Superior temporal gyrus (tissue), 1 donor: ENCODE measurements at regions not wholly inside any gene's neighbourhood (a gene's known extent, or its start where the extent isn't known, plus 50 kb on each side); places are given as distances from the start of the nearest gene placed in this dataset.

ENCODE experiments used
- DNase-seq: peaks from one replicate; pipeline ENCODE4 v3.0.0-alpha.2; 2016; ENCODE audit errors: extremely low spot score

DNA sequence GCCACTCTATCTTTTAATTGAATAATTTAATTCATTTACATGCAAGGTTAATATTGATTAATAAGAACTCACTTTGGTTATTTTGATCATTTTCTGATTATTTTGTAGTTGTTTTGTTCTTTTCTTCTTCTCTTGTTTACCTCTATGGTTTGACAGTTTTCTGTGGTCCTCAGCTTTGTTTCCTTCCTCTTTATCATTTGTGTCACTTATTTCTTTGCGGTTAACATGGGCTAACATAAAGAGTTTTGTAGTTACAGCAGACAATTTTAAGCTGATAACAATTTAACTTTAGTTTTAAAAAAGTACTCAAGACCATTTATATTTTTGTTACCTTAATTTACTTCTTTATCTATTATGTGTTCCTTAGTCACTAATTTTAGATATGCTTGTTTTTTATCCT is 1032.8 kb upstream of the RAG2 start:
- DNase-seq: no peak

DNA sequence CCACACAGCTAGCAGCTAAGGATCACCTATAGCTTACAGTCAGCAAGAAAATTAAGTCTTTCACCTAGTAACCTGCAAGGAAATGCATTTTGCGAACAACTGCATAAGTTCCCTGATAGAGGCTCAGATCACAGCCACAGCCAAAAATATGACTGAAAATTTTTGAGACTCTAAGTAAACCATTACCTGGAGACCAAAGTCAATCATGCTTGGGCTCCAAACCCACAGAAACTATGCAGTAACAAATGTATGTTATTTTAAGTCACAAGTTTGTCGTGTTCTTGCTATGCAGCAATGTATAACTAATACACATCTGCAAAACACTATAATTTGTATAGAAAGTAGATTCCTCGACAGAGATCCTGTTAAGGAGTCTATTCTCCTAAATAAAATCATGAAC is 1025.7 kb upstream of the RAG2 start:
- no peak for DNase-seq

DNA sequence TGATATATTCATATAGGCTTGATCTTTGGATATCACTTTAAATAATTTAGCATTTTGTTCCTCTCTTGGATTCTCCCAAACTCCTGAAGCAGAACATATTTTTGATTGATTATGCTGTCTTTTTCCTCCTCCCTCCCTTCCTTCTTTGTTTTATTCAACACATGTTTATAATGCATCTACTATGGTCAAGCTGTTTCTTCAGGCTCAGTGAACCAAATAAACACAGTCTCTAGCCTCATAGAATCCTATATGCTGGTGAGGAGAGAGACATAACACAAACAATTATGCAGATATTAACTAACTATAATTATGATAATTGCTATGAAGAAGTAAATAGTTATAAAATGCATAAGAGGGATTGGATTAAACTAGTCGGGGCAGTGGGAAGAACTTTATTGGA is 1023.6 kb upstream of the RAG2 start:
- DNase-seq: no peak

DNA sequence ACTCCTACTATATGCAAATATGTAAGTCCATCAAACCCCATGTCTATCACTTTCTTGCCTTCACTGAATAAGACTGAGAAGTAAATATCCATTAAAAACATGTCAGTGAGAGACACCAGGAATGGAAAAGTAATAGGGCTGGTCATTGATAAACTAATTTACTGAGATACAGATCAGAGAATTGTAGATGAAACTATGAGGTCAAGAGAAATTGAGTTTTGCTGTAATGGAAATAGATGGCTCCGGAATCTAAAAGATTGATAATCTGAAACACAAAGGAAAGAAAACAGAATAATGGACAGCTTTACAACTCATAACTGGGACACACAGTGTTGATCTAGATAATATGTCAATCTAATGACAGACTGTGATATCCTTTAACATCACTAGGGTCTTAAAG is 1018.3 kb upstream of the RAG2 start:
- DNase-seq: no peak

DNA sequence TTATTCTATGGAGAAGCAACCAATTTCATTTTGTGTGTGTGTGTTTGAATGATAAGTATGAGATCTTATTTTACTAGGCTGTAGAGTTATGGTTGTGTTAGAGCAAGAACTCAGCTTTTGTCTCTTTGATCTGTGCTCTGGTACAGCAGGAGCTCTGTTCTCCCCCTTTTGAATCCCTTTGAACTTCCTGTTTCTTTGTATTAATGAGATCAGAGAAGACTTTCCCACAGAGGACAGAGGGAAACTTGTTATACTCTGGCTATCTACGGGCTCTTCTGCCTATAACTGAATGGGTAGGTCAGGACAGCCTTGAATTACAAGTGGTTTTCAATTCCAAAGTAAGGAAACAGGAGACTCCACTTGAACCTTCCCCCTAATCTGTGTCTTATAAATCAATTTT is 1015.0 kb upstream of the RAG2 start:
- no peak for DNase-seq

DNA sequence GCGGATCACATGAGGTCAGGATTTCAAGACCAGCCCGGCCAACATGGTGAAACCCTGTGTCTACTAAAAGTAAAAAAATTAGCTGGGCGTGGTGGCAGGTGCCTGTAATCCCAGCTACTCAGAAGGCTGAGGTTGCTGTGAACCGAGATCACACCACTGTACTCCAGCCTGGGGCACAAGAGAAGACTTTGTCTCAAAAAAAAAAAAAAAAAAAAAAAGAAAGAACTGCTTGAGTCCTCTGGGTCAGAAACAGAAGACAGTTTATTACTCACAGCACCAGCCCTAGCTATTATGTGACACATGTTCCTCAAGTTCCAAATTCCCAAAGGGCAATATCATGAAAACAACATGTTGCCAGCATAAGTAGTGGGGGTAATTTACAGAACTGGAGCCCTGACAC is 1014.1 kb upstream of the RAG2 start:
- no peak for DNase-seq

DNA sequence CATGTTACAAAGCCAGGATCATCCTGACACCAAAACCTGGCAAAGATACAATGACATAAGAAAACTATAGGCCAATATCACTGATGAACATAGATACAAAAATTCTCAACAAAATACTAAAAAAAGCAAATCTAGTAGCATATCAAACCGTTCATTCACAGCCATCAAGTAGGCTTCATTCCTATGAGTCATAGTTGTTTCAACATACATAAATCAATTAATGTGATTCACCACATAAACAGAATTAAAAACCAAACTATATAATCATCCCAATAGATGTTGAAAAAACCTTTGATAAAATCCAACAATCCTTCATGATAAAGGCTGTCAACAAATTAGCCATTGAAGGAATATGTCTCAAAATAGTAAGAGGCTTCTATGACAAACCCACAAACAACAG is 1007.2 kb upstream of the RAG2 start:
- no peak for DNase-seq

DNA sequence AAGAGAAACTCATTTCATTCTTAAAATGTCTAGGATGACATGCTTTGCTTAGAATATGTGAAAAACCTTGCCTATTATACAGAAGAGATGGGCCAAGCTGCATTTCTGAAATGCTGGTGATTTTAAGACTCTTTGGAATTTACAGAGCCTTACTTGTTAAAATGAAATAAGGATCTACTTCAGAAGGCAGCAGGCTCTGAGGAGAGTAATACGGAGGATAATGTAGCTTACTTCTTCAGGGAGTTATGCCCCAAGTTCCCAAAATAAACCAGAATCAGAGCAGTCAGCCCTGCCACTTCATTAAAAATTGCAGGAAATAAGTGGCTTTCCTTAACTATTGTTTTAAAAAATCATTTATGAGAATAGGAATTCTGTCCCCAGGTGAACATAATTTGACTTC is 1000.3 kb upstream of the RAG2 start:
- no peak for DNase-seq

DNA sequence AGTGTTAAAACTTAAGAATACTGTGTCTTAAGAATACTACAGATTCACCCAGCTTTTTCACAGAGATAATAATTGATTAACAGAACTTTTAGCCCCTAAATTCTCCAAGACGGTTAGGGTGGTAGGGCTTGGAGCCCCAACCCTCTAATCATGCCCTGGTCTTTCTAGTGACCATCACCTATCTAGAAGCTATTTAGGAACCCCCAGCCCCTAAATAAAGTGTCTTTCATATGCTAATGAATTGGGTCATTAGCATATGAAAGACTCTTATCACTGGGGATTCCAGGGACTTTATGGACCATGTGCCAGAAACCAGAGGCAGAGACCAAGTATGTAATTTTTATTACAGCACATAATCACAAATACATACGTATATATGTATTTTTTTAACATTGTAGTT is 999.7 kb upstream of the RAG2 start:
- DNase-seq: no peak

DNA sequence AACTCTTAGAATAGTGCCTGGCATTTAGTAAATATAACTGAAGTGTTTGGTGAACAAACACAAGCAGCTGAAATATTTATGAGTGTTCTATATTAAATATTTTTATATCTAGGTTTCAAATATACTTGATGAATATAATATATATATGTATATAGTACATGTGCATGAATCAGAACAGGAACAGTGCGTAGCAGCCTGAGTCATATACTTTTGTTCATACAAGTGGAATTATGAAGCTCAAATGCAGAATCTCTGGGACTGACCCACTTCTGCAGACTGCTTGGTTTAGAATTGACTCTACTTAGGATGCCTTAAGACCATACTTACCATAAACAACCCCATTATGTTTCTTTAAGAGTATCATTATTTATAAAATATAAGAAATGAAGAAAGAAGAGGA is 997.8 kb upstream of the RAG2 start:
- no peak for DNase-seq

DNA sequence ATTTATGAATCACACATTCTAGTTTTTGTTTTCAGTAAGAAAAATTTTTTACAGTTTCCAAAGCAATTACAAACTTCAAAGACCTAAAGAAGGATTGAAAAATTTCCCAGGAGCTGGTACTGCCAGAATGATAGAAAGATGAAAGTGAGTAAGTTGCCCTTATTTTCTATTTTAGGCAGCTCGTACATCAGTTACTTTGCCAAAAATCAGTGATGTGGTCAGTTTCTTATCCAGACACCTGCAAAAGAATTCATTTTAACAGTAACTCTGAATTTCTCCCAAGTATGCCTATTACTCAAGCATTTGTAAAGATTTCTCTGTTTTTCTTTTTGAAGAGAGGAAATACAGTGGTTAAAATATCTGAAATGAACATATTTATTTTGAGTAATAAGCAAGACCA is 976.3 kb upstream of the RAG2 start:
- no peak for DNase-seq

DNA sequence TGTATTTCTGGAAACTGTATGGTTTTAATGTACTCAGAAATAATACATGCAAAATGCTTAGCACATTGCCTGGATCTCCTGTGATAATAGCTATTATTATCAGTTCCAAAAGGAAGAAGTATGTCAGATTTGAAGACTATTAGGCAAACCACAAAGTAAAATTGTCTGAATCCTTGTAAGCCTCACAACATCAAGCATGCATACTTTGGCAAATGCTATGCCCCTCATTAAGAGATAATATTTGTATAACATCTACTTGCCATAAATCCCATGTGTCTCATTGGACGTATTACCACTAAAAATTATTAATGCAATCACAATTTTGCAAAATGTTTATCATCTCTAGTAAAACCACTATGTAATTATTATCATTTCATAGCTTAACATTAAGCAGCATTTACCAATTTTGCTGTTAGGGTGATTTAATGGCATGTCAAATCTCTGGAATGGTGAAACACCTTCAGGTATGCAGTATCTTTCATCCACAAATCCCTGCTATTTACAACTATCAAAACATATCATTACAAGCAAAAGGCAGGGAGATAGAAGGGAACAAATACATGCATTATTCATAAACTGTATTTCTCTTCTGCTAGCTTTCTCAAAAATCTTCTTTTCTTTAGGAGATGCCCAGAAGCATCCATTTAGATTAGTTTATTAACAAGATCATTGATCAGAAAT is 974.6 kb upstream of the RAG2 start:
- DNase-seq: no peak

DNA sequence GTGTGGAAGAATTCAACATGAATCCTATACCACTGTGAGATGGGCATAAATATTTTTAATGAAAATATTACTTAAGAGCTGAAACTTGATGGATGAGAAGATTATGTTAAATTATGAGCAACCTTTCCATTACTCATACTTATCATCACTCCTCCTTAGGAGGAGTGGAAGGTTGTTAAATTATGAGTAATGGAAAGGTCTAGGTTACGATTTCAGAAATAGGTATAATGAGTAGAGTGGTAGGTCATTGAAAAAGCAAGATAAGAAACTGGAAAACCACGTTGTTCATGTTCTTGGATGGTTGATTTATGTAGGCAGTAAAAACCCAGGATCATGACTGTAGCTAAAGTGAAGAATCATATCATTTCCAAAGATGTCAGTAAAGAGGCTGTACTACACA is 973.2 kb upstream of the RAG2 start:
- DNase-seq: no peak

DNA sequence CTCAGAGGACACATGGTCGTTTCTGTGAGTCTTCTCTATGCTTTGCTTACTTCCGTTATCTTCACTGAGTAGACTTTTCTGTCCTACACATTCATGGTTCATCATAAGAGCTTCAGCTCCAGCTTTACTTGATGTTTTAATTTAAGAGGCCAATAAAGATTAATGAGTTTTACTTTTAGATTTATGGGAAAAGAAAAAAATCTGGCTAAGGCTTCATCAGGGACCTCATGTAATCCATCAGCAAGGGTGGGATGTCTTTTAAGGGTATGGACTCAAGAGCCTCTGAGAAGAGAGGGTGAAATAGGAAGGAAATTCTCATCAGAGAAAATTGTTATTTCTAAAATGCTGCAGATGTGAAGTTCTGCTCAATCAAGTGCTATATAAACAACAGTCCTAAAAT is 963.0 kb upstream of the RAG2 start:
- no peak for DNase-seq

DNA sequence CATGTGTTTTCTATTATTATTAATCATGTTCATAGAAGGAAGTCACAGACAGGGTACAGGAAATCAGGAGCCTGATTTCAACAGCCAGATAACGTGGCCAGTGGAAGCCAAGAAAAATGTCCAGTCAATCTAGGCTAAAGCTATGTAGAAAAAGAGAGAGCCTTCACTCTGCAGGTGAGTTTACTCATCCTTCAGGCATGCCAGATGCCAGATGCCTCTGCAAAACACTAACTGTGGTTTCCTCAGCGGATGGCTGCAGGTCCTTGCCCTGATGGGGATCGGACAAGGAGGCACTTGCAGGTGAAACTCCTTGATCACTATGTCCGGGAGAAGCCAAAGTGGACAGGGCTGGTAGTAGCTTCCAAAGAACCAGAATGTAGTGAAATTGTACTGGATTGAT is 962.3 kb upstream of the RAG2 start:
- DNase-seq: no peak

DNA sequence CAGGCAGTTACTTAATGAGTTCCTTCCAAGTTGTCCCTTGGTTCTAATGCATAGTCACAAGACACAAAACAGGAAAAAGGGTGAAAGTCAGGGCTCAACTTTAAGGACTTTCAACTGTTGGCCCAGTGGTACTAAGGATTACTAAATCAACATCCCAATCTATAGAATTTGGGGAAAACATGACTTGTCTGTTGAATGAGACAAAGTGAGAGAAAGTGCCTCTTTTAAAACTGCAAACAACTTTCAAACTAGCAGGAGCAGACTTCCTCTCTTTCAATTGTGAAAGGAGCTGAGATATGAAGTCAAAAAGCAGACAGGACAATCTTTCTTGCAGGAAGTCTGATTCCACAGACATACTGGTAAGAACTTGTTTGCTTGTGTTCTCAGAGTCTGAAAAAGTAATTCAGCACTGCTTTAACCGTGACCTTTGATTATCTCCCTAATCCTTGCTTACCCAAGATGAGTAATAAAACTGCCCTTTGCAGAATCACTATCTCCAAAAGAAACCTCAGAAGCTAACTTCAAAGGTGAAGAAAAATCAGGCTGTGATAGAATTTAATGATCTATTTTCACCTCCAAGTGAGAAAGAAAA is 960.7 kb upstream of the RAG2 start:
- DNase-seq: no peak

DNA sequence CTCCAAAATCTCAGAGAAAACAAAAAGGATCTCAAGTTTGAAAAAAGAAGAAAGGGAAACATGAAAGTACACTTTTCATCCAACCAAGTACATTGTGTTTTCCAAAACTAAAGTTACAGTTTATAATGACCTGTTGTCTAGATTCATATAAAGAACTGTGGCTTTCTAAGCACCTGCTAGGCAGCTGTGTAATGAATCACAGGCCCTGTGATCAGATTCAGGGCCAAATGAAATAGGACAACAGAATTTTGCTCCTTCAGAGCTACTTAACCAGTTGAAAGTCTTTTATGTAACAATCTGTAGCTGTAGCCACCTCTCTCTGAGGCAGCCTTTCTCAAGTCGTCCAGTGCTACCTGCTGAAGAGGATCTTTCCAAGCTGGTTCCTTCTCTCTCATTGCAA is 960.0 kb upstream of the RAG2 start:
- DNase-seq: no peak

DNA sequence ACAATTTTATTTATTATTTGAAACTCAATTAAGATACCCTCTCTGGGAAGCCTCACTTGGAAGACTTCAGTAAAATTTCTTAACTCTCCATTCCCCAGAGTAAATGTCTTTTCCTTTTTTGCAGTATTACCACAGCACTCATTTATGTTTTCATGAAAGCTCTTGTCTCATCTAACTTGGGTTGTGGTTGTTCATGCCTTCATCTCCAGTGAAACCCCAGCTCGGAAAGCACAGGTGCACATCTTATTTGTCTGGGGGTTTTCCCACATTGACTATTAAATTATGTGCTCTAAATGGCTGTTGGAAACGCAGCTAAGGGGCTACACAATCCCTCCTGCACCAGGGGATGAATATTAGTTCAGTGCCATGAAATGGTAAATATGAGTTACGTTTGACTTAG is 954.2 kb upstream of the RAG2 start:
- DNase-seq: no peak

DNA sequence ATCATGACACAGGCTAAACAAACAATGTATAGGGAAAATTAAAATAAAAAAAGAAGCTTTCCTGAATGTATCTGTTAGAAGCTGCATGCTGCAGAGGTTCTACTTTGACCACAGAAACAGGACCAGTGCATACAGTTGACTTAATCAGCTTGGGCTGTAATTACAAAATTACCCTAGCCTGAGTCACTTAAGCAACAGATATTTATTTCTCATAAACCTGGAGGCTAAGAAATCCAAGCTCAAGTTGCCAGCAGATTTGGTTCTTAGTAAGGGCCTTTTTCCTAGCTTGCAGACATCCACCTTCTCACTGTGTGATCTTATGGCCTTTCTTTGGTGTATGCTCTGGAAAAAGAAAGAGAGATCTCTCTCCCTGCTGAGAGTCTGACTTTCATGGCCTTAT is 946.5 kb upstream of the RAG2 start:
- DNase-seq: no peak

DNA sequence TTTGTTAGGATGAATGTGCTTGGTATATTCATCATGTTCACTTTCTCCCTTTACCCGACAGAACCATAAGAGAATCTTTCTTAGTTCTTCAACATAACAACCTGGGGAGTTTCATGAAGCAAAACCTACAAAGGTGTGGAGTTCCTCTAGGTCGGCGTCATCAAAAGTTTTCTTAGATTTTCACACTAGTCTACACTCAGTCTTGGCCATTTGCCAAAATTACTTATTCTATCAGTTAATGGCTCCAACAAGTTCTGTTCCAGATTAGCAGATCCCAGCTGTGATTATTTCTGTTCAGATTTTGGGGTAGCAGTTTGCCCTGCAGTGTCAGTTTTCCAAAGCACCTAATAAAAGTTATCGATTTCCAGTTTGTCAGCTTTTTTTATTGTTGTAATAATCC is 935.8 kb upstream of the RAG2 start:
- no peak for DNase-seq

DNA sequence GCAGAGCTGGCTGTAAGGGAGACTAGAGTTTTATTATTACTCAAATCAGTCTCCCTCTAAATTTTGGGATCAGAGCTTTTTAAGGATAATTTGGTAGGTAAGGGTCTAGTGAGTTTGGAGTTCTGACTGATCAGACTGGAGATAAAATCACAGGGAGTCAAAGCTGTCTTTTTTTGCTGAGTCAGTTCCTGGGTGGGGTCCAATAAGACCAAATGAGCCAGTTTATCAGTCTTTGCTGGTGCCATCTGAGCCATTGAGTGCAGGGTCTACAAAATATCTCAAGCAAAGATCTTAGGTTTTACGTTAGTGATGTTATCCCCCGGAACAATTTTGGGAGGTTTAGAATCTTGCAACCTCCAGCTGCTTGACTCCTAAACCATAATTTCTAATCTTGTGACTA is 935.1 kb upstream of the RAG2 start:
- no peak for DNase-seq

DNA sequence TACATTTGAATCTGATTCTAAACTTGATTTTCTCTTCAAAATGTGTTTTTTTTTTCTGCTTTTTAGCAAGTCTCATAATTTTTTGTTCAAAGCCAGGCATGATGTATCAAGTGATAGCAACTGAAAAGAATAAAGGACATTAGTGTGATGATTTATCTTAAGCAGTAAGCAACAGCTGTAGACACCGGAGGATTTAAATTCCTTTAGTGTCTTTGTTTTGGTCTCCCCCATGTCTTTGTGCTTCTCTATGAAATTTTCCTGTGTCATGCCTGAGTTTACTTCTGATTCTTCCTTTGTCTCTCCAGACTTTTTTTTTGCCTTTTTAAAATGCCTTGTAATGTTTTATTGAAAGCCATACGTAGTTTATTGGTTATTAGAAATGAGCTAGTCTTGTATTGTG is 934.2 kb upstream of the RAG2 start:
- DNase-seq: no peak

DNA sequence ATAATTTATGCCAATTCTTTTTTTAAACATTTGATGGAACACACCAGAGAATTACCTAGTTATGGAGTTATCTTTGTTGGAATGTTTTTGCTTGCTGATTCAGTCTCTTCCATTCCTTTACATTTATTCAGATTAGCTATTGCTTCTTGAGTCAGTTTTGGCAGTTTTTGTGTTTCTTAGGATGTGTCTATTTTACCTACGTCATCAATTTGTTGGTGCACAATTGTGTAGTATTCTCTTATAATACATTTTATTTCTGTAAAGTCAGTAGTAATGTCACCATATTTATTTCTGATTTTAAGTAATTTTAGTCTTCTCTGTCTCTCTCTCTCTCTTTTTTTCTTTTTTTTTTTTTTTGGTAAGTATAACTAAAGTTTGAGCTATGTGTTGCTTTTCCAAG is 929.5 kb upstream of the RAG2 start:
- no peak for DNase-seq

DNA sequence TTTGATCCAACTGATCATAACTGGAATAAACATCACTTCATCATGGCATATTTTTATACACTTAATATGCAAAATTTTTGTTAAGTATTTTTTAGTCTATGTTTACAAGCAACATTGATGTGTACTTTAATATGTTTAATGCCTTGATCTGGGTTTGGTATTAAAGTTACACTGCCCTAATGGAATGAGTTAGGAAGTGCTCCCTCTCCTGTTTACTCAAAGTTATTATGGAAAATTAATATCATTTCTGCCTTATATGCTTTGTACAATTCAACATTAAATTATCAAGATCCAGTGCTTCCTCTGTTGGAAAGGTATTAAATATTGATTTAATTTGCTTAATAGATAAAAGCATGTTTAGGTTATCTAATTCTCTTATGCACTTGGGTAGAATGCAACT is 927.3 kb upstream of the RAG2 start:
- no peak for DNase-seq
